H1 (cell line): ENCODE measurements at regions not wholly inside any gene's neighbourhood (a gene's known extent, or its start where the extent isn't known, plus 50 kb on each side); places are given as distances from the start of the nearest gene placed in this dataset.

Source experiments
- CBX8 ChIP-seq: fragments of 300-800, 300-1000 bp; sonication (generic); IDR thresholded peaks from 2 replicates; pipeline ENCODE4 v1.7.1; 2016; ENCODE audit warnings: low read depth, low read length, borderline replicate concordance
- EGR1 ChIP-seq: IDR thresholded peaks from 2 replicates; pipeline ENCODE4 v1.6.1; 2011; ENCODE audit warnings: low read depth, low read length, borderline replicate concordance
- JUND ChIP-seq: IDR thresholded peaks from 2 replicates; pipeline ENCODE4 v1.6.1; 2011; ENCODE audit warnings: mild to moderate bottlenecking, improper control_type of control experiment, low read length
- NANOG ChIP-seq: IDR thresholded peaks from 2 replicates; pipeline ENCODE4 v1.6.1; 2011; ENCODE audit warnings: low read length, low read depth, mild to moderate bottlenecking, inconsistent platforms; ENCODE audit not compliant: insufficient read depth, poor library complexity, severe bottlenecking
- POLR2A ChIP-seq, 2 experiments: IDR thresholded peaks; 1 replicate in 1 of 2; 2 replicates in 1 of 2; pipeline ENCODE4 v1.6.1; 2011; ENCODE audit warnings: low read depth in 2 of 2, low read length in 2 of 2, mild to moderate bottlenecking in 2 of 2; ENCODE audit errors: control extremely low read depth in 1 of 2
- SP1 ChIP-seq: IDR thresholded peaks from 2 replicates; pipeline ENCODE4 v1.6.1; 2011; ENCODE audit warnings: low read depth, low read length
- TAF1 ChIP-seq: IDR thresholded peaks from 2 replicates; pipeline ENCODE4 v1.6.1; 2011; ENCODE audit warnings: mild to moderate bottlenecking, low read depth, low read length
- TBP ChIP-seq: IDR thresholded peaks from 2 replicates; pipeline ENCODE4 v1.6.1; 2011; ENCODE audit warnings: low read depth, low read length, improper control_type of control experiment
- TF ChIP-seq, protein P1 (sequence below): fragments of 300-600 bp; sonication (generic); IDR thresholded peaks from 2 replicates; pipeline ENCODE4 v1.7.1; 2012; ENCODE audit warnings: low read length, moderate library complexity, mild to moderate bottlenecking, inconsistent platforms; ENCODE audit not compliant: insufficient replicate concordance
- TF ChIP-seq, protein P2 (sequence below): IDR thresholded peaks from 2 replicates; pipeline ENCODE4 v1.6.1; 2011; ENCODE audit warnings: low read depth, mild to moderate bottlenecking, low read length; ENCODE audit not compliant: insufficient read depth
- TF ChIP-seq, protein P3 (sequence below): IDR thresholded peaks from 2 replicates; pipeline ENCODE4 v1.6.1; 2012; ENCODE audit warnings: inconsistent platforms

DNA sequence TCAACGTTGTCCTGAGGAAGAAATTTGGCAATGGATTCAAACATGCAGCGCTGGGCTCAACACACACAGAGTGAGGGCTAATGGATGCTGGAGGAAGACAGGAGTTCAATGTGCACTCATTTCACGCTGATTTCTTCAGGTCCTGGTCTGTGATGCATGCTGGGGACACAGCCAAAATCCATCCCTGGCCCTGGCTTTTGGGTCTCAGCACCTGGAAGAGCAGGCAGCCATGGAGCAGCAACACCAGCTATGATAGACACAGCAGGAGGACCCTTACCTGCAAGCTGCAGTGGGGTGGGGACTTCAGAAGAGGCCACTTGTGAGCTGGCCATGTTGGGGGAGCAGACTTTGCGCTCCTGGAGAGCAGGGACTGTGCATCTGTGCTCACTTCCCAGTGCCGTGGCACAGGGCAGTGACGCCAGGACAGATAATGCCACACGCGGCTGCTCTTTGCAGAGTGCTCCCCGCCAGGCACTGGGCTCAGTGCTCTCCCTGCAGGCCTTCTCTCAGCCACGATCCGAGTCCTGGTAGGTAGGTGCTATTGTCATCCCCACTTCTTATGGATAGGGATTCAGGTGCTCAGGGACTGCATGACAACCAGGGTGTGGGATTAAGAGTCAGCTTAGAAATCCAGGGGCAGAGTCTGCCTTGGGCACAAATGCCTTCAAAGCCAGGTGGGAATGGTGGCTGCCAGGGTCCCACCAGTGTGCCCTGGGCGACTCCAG lies 138.8 kb upstream of the UNC5B start (continued):
- TF ChIP-seq, protein P1, sequence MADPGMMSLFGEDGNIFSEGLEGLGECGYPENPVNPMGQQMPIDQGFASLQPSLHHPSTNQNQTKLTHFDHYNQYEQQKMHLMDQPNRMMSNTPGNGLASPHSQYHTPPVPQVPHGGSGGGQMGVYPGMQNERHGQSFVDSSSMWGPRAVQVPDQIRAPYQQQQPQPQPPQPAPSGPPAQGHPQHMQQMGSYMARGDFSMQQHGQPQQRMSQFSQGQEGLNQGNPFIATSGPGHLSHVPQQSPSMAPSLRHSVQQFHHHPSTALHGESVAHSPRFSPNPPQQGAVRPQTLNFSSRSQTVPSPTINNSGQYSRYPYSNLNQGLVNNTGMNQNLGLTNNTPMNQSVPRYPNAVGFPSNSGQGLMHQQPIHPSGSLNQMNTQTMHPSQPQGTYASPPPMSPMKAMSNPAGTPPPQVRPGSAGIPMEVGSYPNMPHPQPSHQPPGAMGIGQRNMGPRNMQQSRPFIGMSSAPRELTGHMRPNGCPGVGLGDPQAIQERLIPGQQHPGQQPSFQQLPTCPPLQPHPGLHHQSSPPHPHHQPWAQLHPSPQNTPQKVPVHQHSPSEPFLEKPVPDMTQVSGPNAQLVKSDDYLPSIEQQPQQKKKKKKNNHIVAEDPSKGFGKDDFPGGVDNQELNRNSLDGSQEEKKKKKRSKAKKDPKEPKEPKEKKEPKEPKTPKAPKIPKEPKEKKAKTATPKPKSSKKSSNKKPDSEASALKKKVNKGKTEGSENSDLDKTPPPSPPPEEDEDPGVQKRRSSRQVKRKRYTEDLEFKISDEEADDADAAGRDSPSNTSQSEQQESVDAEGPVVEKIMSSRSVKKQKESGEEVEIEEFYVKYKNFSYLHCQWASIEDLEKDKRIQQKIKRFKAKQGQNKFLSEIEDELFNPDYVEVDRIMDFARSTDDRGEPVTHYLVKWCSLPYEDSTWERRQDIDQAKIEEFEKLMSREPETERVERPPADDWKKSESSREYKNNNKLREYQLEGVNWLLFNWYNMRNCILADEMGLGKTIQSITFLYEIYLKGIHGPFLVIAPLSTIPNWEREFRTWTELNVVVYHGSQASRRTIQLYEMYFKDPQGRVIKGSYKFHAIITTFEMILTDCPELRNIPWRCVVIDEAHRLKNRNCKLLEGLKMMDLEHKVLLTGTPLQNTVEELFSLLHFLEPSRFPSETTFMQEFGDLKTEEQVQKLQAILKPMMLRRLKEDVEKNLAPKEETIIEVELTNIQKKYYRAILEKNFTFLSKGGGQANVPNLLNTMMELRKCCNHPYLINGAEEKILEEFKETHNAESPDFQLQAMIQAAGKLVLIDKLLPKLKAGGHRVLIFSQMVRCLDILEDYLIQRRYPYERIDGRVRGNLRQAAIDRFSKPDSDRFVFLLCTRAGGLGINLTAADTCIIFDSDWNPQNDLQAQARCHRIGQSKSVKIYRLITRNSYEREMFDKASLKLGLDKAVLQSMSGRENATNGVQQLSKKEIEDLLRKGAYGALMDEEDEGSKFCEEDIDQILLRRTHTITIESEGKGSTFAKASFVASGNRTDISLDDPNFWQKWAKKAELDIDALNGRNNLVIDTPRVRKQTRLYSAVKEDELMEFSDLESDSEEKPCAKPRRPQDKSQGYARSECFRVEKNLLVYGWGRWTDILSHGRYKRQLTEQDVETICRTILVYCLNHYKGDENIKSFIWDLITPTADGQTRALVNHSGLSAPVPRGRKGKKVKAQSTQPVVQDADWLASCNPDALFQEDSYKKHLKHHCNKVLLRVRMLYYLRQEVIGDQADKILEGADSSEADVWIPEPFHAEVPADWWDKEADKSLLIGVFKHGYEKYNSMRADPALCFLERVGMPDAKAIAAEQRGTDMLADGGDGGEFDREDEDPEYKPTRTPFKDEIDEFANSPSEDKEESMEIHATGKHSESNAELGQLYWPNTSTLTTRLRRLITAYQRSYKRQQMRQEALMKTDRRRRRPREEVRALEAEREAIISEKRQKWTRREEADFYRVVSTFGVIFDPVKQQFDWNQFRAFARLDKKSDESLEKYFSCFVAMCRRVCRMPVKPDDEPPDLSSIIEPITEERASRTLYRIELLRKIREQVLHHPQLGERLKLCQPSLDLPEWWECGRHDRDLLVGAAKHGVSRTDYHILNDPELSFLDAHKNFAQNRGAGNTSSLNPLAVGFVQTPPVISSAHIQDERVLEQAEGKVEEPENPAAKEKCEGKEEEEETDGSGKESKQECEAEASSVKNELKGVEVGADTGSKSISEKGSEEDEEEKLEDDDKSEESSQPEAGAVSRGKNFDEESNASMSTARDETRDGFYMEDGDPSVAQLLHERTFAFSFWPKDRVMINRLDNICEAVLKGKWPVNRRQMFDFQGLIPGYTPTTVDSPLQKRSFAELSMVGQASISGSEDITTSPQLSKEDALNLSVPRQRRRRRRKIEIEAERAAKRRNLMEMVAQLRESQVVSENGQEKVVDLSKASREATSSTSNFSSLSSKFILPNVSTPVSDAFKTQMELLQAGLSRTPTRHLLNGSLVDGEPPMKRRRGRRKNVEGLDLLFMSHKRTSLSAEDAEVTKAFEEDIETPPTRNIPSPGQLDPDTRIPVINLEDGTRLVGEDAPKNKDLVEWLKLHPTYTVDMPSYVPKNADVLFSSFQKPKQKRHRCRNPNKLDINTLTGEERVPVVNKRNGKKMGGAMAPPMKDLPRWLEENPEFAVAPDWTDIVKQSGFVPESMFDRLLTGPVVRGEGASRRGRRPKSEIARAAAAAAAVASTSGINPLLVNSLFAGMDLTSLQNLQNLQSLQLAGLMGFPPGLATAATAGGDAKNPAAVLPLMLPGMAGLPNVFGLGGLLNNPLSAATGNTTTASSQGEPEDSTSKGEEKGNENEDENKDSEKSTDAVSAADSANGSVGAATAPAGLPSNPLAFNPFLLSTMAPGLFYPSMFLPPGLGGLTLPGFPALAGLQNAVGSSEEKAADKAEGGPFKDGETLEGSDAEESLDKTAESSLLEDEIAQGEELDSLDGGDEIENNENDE = no peak
- no peak for TF ChIP-seq NANOG
- no peak for TF ChIP-seq TAF1
- no peak for TF ChIP-seq POLR2A (IDR thresholded peaks at IDR 0.05; ENCODE audit: control extremely low read depth in 1 of 2, low read depth in 2 of 2, low read length in 2 of 2)
- no peak for TF ChIP-seq CBX8
- TF ChIP-seq TBP = no peak
- TF ChIP-seq JUND = no peak
- TF ChIP-seq, protein P2, sequence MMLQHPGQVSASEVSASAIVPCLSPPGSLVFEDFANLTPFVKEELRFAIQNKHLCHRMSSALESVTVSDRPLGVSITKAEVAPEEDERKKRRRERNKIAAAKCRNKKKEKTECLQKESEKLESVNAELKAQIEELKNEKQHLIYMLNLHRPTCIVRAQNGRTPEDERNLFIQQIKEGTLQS = no peak
- TF ChIP-seq, protein P3, sequence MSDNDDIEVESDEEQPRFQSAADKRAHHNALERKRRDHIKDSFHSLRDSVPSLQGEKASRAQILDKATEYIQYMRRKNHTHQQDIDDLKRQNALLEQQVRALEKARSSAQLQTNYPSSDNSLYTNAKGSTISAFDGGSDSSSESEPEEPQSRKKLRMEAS = no peak
- TF ChIP-seq SP1 = no peak
- no peak for TF ChIP-seq EGR1
